H9 (cell line): ENCODE measurements at regions not wholly inside any gene's neighbourhood (a gene's known extent, or its start where the extent isn't known, plus 50 kb on each side); places are given as distances from the start of the nearest gene placed in this dataset.

ENCODE experiments used
- DNase-seq: peaks from one replicate; pipeline ENCODE4 v3.0.0-alpha.2; 2017
- H2AFZ ChIP-seq: one replicate; pipeline ENCODE4 v1.6.1; 2013; ENCODE audit warnings: mild to moderate bottlenecking, low read length, control low read depth, moderate library complexity
- H2AK5ac ChIP-seq: 2 replicates; pipeline ENCODE4 v1.6.1; 2013; ENCODE audit warnings: low read length, control low read depth, mixed read lengths; ENCODE audit not compliant: insufficient read length
- H2BK120ac ChIP-seq: one replicate; pipeline ENCODE4 v1.6.1; 2013; ENCODE audit warnings: low read depth, mild to moderate bottlenecking, low read length, control low read depth, inconsistent platforms; ENCODE audit not compliant: poor library complexity, severe bottlenecking
- H2BK12ac ChIP-seq: 2 replicates; pipeline ENCODE4 v1.6.1; 2013; ENCODE audit warnings: low read length, control low read depth, mixed read lengths, low read depth; ENCODE audit not compliant: insufficient read length
- H2BK15ac ChIP-seq: 2 replicates; pipeline ENCODE4 v1.6.1; 2013; ENCODE audit warnings: low read depth, low read length, control low read depth
- H2BK20ac ChIP-seq: one replicate; pipeline ENCODE4 v1.6.1; 2013; ENCODE audit warnings: low read depth, mild to moderate bottlenecking, low read length, control low read depth, inconsistent platforms; ENCODE audit not compliant: poor library complexity, severe bottlenecking
- H2BK5ac ChIP-seq: 2 replicates; pipeline ENCODE4 v1.6.1; 2013; ENCODE audit warnings: low read length, control low read depth, mixed read lengths; ENCODE audit not compliant: insufficient read length
- H3K14ac ChIP-seq: 2 replicates; pipeline ENCODE4 v1.6.1; 2013; ENCODE audit warnings: low read length, control low read depth; ENCODE audit not compliant: insufficient read depth
- H3K18ac ChIP-seq: 2 replicates; pipeline ENCODE4 v1.6.1; 2013; ENCODE audit warnings: low read depth, mild to moderate bottlenecking, mixed read lengths, low read length, control low read depth; ENCODE audit not compliant: insufficient read length
- H3K23ac ChIP-seq: 2 replicates; pipeline ENCODE4 v1.6.1; 2013; ENCODE audit warnings: low read length, control low read depth, mixed read lengths, low read depth; ENCODE audit not compliant: insufficient read length
- H3K23me2 ChIP-seq: 2 replicates; pipeline ENCODE4 v1.6.1; 2013; ENCODE audit warnings: low read depth, mild to moderate bottlenecking, mixed read lengths, low read length, control low read depth; ENCODE audit not compliant: insufficient read length, poor library complexity, severe bottlenecking
- H3K27ac ChIP-seq: 2 replicates; pipeline ENCODE4 v1.5.1; 2013; ENCODE audit warnings: low read length, control low read depth, mixed read lengths, low read depth; ENCODE audit not compliant: insufficient read length
- H3K27me3 ChIP-seq: 2 replicates; pipeline ENCODE4 v1.6.1; 2013; ENCODE audit warnings: low read length, control low read depth, inconsistent platforms; ENCODE audit not compliant: insufficient read depth
- H3K4ac ChIP-seq: 2 replicates; pipeline ENCODE4 v1.6.1; 2013; ENCODE audit warnings: low read depth, mild to moderate bottlenecking, control low read depth, inconsistent platforms, low read length, moderate library complexity
- H3K4me1 ChIP-seq: 2 replicates; pipeline ENCODE4 v1.6.1; 2013; ENCODE audit warnings: low read length, control low read depth, inconsistent platforms; ENCODE audit not compliant: insufficient read depth
- H3K4me2 ChIP-seq: 2 replicates; pipeline ENCODE4 v1.6.1; 2013; ENCODE audit warnings: low read length, control low read depth, mixed read lengths; ENCODE audit not compliant: insufficient read length, insufficient read depth
- H3K56ac ChIP-seq: 2 replicates; pipeline ENCODE4 v1.6.1; 2013; ENCODE audit warnings: low read depth, mild to moderate bottlenecking, mixed read lengths, low read length, control low read depth; ENCODE audit not compliant: insufficient read length
- H3K79me1 ChIP-seq: 2 replicates; pipeline ENCODE4 v1.6.1; 2013; ENCODE audit warnings: low read depth, mild to moderate bottlenecking, moderate library complexity, low read length, control low read depth, inconsistent platforms; ENCODE audit not compliant: insufficient read depth, poor library complexity, severe bottlenecking
- H3K79me2 ChIP-seq: 2 replicates; pipeline ENCODE4 v1.6.1; 2013; ENCODE audit warnings: low read length, control low read depth, inconsistent platforms; ENCODE audit not compliant: insufficient read depth
- H3K9ac ChIP-seq: 2 replicates; pipeline ENCODE4 v1.6.1; 2013; ENCODE audit warnings: low read length, control low read depth, mixed read lengths; ENCODE audit not compliant: insufficient read length; ENCODE audit errors: extremely low read depth
- H3K9me3 ChIP-seq: one replicate; pipeline ENCODE4 v1.6.1; 2013; ENCODE audit warnings: low read depth, low read length, inconsistent platforms; ENCODE audit not compliant: control insufficient read depth
- H3T11ph ChIP-seq: one replicate; pipeline ENCODE4 v1.6.1; 2013; ENCODE audit warnings: mild to moderate bottlenecking, low read length, control low read depth, inconsistent platforms
- H4K20me1 ChIP-seq: one replicate; pipeline ENCODE4 v1.6.1; 2013; ENCODE audit not compliant: control insufficient read depth, insufficient read length, insufficient read depth
- H4K5ac ChIP-seq: 2 replicates; pipeline ENCODE4 v1.6.1; 2013; ENCODE audit warnings: low read depth, mild to moderate bottlenecking, mixed read lengths, low read length, control low read depth; ENCODE audit not compliant: insufficient read length
- H4K8ac ChIP-seq: replicated peaks from 2 replicates; pipeline ENCODE4 v1.6.1; 2013; ENCODE audit warnings: low read length, control low read depth, mixed read lengths, low read depth; ENCODE audit not compliant: insufficient read length
- H4K91ac ChIP-seq: 2 replicates; pipeline ENCODE4 v1.6.1; 2013; ENCODE audit warnings: low read depth, mild to moderate bottlenecking, moderate library complexity, mixed read lengths, low read length, control low read depth; ENCODE audit not compliant: insufficient read length
- H3K27ac Mint-ChIP-seq, 3 experiments: 2 replicates in 2 of 3; 3 replicates in 1 of 3; pipeline ENCODE4 v1.8.0; 2020 to 2021; ENCODE audit warnings: mixed read lengths in 3 of 3, mild to moderate bottlenecking in 1 of 3, moderate library complexity in 1 of 3
- H3K27me3 Mint-ChIP-seq: 2 replicates; pipeline ENCODE4 v1.8.0; 2021; ENCODE audit warnings: low read depth, mild to moderate bottlenecking, moderate library complexity, mixed read lengths
- H3K36me3 Mint-ChIP-seq, 3 experiments: 2 replicates in 2 of 3; 3 replicates in 1 of 3; pipeline ENCODE4 v1.8.0; 2020 to 2021; ENCODE audit warnings: low read depth in 3 of 3, mixed read lengths in 3 of 3; ENCODE audit not compliant: insufficient read depth in 1 of 3
- H3K4me1 Mint-ChIP-seq, 2 experiments: 2 replicates each; pipeline ENCODE4 v1.8.0; 2020; ENCODE audit warnings: mixed read lengths in 2 of 2
- H3K4me3 Mint-ChIP-seq, 2 experiments: 2 replicates in 1 of 2; 3 replicates in 1 of 2; pipeline ENCODE4 v1.8.0; 2020 to 2021; ENCODE audit warnings: mild to moderate bottlenecking in 2 of 2, mixed read lengths in 2 of 2, moderate library complexity in 1 of 2
- H3K9me3 Mint-ChIP-seq, 2 experiments: 2 replicates in 1 of 2; 3 replicates in 1 of 2; pipeline ENCODE4 v1.8.0; 2020; ENCODE audit warnings: mild to moderate bottlenecking in 2 of 2, mixed read lengths in 2 of 2, moderate library complexity in 1 of 2
- CTCF ChIP-seq: fragments of 200-600 bp; sonication (generic); conservative IDR thresholded peaks from 3 replicates; pipeline ENCODE4 v1.8.0; 2021; ENCODE audit warnings: antibody characterized with exemption, mild to moderate bottlenecking
- WGBS: extraction: QIAGEN DNeasy Blood & Tissue Kit; methylation state at CpG from one replicate; pipeline ENCODE4 v1.1.7; 2013; ENCODE audit warnings: missing lambda C conversion rate, low lambda C conversion rate, mixed read lengths; ENCODE audit not compliant: insufficient read length; ENCODE audit errors: extremely low coverage; 5-methylcytosine and 5-hydroxymethylcytosine counted together

- Histone ChIP-seq H2BK5ac (no peak overlapping the region), H3K23me2 (no peaks in the 10 kb centered on the region), H2BK15ac (no peak overlapping the region), H3K23ac (no peak overlapping the region), H2BK20ac (no peak overlapping the region), H4K20me1 (no peaks in the 10 kb centered on the region), H2AK5ac (no peak overlapping the region), H2AFZ (no peak overlapping the region), H4K5ac (no peak overlapping the region), H3K56ac (no peak overlapping the region), H3K4me1 (no peaks in the 10 kb centered on the region), H4K8ac (no peak overlapping the region), H3K18ac (no peak overlapping the region), H3T11ph (no peak overlapping the region), H3K79me2 (no peaks in the 10 kb centered on the region), H3K4ac (no peak overlapping the region), H3K27me3 (no peaks in the 10 kb centered on the region), H3K4me2 (no peak overlapping the region), H3K14ac (no peak overlapping the region), H3K27ac (no peak overlapping the region), H2BK12ac (no peak overlapping the region), H2BK120ac (no peak overlapping the region), H3K9ac (no peak overlapping the region), H4K91ac (no peak overlapping the region), H3K79me1 (no peaks in the 10 kb centered on the region), H3K9me3 (no peaks in the 10 kb centered on the region)
- H3K9me3 Mint-ChIP-seq = peaks cover under 1 to 5% of the 10 kb centered on the region in 2 experiments; a peak in 3 of 5 replicates
- WGBS = no CpG with 5 or more reads among the region's 3 CpGs
- no peaks in the 10 kb centered on the region for H3K27me3 Mint-ChIP-seq
- peaks cover 0 to 66% (median 4%) of the 10 kb centered on the region in 3 experiments; a peak in 3 of 7 replicates for H3K36me3 Mint-ChIP-seq
- DNase-seq = no peak
- TF ChIP-seq CTCF = no peak
- peaks cover 12 to 53% of the 10 kb centered on the region in 2 experiments for H3K4me1 Mint-ChIP-seq
- H3K27ac Mint-ChIP-seq = no peak overlapping the region
- no peak overlapping the region for H3K4me3 Mint-ChIP-seq
Observed at GRCh38 chr1:209455145-209455544, 128.4 kb upstream of the CAMK1G start.
